Activated CD8-positive, alpha-beta memory T cell treated with anti-CD3 and anti-CD28 coated beads for 24 hours (primary cell): ENCODE measurements at regions not wholly inside any gene's neighbourhood (a gene's known extent, or its start where the extent isn't known, plus 50 kb on each side); places are given as distances from the start of the nearest gene placed in this dataset.
"Not testable (repeated sequence)": the region's sequence is repeated elsewhere in the genome, so short reads cannot be mapped to it uniquely, and the experiment has no call there.

ENCODE experiments used
- DNase-seq: peaks from one replicate; pipeline ENCODE4 v3.0.0-alpha.2; 2020

DNA sequence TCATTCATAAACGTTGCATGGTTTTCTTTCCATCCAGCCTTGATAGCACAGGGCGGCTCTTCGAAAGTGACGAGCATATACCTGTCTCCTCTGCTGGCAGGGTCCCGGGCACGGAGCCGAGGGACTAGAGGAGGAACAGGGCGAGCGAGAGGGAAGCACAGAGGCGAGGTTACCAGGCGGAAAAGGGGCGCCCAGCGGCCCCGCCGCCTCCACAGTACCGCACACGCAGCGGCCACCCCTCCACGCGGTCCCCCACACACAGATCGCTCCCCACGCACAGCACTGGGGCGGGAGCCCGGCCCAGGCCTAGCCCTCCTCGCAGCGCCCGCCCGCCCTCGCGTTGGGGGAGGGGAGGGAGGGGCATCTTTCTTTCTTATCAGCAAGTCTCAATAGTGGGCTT is 296.6 kb upstream of the DAB2 start:
- no peak for DNase-seq

DNA sequence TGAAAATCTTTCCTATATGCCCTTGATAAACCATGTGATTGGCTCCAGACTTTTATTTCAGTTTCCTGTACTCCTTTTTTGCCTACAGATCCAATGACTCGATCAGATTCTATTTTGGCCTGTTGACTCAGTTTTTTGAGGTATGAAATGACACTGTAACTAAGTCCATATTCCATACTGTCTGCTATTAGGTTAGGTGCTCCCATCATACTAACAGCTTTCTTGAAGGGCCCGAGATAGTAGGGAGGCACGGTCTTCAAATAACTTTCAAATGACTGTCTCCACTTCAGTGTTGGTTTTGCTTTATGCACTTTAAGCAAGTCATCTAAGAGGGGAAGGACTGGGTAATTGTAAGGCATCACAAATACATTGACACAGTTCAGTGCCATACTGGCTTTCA is 295.4 kb upstream of the DAB2 start:
- no peak for DNase-seq

DNA sequence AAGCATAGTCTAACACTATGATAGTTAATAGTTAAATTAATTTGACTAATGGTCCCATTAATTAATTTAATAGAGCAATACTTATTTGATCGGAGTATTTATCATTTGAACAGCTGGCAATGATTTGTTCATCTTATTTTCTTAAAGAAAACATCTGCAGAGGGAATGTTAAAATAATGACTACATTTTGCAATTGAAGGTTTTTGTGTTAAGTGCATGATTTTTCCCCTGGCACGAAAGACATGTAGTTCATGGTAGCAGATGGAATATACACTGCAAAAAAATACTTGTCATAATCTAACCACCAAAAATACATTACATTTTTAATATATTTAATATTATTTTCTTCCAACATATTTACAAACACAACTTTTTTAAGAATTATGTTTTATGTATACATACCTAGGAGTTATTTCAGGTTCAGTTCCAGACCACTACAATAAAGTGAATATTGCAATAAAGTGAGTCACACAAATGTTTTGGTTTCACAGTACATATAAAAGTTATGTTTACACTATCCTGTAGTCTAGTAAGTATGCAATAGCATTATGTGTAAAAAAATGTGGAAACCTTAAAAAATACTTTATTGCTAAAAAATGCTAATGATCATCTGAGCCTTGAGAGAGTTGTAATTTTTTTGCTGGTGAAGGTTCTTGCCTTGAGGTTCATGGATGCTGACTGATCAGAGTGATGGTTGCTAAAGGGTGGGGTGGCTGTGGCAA is 292.6 kb upstream of the DAB2 start:
- DNase-seq, result no peak

DNA sequence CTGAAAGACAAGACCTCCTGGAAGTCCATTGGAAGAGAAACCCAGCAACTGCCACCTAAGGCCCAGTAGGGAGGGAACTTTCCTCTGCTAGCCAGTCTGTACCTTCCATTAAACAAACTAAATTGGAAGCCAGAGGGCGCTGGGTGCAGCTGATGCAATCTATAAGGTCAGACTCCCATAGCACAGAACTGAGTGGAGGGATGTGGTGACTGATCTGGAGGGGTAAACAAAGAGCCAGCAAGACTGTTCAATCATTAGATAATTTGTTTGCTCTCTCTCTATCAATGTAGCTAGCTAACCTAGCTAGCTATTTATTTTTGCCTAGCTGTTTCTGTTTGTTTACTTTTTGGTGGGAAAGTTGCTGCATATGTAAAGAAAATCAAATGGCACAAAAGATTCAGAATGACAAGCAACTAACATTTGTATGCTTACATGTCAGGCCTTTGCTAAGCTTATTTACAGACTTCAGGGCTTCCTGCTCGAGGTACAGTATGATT is 291.8 kb upstream of the DAB2 start:
- no peak for DNase-seq

DNA sequence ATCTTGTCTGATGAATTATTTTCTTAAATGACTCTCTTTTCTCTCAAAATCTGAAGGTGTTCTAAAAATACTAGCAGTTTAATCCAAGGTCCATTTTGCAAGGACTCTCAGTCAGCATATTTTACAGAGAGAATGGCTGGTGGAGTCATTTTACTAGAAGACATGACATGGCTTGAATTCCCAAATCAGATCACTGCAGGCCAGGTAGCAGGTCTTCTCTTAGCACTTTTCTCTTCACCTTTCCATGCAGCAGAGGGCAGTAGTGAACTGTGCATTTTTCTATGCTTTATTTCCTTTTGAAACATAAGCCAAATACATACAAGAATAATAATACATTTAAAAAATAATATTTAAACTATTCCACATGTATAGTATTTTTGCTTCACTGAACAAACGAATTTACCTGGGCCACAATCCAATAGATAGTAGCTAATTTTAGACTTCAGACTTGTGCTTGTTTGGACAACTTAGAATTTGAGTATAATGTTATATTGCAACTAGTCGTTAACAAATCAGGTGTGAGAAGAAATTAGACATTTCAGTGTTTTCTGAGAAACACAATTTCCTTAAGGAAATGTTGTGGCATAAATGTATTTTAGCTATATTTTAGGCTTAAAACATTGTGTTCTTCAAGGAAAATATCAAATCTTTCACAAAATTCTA is 289.4 kb upstream of the DAB2 start:
- DNase-seq, result peak; percentile 58

DNA sequence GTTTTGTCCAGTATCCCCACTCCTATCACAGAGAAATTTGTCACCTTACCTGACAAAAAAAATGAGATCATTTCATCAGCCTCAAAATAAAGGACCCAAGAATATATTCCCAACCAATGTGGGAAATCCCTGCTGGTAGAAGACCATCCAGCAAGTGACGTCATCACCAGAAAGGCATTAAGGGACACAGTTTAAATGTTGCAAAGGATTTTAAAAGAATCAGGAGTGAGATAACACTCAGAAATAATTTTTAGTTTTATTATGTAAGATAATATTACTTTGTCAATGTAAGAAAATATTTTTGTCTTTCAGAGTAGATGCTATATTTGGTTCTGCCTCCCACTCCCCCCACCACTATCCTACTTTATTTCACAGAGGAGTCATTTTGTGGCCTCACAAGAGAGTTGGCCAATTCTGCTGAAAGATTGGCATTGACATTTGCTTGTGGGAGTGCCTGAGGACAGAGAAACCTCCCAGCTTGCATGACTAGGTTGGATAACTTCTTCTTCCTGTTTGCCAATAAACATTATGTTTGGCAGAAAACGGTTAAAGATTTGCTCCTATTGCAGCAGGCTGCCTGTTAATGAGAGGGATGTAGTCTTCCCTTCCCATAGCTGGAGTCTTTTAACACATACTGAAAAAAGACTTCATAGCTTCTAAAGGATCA is 288.6 kb upstream of the DAB2 start:
- no peak for DNase-seq

DNA sequence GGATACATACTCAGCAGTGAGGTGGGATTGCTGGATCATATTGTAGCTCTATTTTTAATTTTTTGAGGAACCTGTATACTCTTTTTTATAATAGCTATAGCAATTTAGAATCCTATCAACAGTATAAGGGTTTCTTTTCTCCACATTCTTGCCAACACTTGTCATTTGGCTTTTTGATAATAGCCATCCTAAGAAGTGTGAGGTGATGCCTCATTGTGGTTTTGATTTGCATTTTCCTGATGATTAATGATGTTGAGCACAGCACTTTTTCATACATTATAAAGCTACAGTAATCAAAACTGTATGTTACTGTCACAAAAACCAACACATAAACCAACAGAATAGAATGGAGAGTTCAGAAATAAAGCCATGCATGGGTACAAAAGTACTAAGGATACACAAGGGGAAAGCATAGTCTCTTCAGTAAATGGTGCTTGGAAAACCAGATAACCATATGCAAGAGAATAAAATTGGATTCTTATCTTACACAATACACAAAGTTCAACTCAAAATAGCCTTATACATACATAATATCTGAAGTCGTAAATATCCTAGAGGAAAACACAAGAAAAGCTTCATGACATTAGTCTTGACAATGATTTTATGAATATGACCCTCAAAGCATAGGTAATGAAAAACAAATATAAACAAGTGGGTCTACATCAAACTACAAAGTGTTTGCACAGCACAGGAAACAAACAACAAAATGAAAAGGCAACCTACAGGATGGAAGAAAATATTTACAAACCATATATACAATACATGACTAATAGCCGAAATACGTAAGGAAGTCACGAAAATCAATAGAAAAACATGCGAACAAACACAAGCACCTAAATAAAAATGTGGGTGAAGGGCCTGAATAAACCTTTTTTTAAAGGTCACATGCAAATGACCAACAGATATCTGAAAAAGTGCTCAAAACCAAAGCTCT is 287.8 kb upstream of the DAB2 start:
- DNase-seq, result no peak

DNA sequence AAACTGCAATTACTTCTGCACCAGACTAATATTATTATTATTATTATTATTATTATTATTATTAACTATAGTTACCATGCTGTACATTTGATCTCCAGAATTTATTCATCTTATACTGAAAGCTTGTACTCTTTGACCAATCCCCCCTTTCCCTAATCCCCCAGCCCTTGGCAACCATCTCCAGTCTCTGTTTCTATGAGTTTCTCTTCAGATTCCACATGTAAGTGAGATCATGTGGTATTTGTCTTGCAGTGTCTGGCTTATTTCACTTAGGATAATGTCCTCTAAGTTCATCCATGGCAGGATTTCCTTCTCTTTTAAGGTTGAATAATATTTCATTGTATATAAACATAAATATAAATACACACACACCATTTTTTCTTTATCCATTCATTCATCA is 287.0 kb upstream of the DAB2 start:
- DNase-seq, result no peak

DNA sequence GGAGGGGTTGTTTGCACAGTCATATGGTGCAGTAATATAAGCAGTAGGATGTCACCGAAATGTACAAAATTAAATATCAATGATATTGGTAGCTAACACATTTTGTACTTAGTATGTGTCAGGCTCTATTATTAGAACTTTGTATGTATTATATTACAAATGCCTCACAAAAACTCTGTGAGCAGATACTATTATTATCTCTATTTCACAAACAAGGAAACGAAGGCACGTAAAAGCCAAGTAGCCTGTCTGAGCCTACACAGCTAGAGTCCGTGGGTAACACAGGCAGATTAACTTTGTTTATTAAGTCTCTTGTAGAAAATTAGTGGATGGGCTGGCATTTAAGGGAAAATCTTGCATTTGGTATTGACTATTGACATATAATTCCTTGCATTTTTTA is 284.3 kb upstream of the DAB2 start:
- no peak for DNase-seq

DNA sequence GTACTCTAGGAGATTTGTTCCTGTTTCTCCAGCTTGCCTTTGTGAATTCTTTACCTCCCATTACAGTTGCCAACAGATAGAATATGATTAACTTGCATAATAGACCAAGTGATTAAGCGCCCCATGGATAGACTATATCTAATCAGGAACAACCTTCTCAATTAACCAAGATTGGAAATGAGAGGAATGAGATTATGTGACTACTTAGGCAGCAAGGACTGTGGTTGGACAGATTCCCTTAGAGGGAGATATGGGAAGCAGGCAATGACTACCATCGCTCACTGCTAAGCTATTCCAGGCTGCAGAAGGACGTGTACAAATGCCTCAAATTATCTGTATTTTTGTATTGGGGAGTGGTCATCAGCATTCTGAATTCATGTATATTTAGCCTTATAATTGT is 278.1 kb upstream of the DAB2 start:
- no peak for DNase-seq

DNA sequence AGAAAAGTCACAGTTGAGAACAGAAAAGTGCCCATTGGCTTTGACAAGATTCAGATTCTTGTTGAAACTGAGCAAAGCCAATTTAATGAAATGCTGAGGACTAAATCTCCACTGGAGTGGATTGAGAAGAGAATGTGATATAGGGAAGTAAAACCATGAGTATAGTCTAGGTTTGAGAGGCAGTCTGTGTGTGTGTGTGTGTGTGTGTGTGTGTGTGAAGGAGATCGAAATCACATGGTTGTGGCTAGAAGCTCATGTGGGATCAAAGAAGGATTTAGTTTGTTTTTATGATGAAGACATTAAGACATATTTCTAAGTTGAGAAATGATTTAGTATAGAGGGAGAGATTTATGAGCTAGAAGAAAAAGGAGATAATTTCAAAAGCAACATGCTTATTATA is 275.7 kb upstream of the DAB2 start:
- no peak for DNase-seq

DNA sequence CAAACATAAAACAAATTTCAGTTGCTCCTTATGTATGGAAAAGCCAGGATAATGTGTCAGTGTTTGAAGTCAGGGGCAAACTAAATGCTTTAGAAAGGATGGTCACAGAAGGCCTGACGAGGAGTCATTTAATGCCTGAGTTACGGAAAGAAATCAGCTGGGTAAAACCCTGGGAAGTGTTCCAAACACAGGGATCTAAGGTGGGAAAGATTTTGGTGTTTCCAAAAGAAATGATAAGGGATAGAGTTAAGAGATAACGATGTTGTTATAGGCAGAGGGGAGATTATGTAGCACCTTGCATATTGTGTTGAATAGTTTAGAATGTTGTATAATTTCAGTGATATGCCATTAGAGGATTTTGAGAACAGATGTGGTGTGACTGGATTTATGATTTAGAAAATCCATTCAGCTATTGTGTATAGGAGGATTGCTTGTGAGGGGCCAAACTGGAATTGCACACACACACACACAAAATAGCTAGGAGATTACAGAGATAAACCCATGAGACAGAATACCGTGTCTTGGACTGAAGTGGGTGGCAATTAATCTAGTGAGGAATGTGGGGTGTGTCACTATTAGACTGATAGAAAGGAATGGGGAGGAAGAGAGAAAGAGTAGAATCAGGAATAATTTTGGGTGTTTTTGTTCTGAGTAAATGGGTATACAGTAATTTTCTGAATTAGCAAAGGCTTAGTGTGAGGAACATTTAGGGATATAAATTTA is 274.2 kb upstream of the DAB2 start:
- DNase-seq, result no peak

DNA sequence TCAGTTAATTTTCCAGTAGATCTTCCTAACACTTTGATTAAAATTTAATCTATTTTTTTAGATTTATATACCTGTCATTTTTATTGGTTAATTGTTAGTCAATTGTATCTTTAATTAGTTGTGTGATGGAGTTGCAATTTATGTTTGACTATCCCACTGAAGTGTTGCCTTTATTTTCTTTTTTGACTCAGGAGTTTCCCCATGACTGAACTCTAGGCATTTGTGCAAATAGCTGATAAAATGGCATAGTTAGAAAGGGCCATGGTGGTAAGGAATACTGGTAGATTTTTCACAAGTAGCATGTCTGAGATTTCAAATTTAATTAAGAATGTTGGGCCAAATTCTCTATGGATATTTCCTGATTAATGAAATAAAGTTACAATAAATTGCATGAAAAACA is 273.1 kb upstream of the DAB2 start:
- DNase-seq, result no peak

DNA sequence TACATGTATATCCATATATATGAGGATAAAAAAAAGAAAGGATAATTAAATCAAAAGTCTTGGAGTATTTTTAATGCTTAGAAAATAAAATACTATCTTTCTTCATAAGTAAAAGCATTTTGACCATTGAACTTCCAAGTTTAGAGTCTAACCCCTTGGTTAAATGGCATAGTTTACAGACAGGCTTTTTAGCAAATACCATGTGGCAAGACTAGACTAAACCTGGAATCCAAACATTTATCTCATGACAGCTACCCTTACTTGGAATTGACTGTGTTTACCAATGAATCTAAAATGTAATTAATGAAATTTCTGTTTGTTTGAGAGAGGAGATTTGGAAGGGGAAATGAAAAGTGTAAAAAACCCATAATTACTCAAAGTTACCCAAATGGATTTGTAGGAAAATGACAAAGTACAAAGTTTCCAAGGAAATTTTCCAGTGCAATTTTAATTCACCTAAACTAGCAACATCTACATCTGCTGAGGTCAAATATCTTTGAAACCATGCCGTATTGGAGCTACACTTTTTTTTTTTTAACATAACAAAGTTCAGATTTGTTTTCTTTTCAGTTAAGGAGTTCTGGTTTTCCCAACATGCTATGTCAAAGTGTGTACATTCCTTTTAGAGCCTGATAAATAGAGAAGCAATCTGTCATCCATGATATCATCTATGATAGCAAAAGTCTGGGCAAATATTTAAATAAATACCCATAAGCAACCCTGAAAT is 272.1 kb upstream of the DAB2 start:
- DNase-seq, result no peak

DNA sequence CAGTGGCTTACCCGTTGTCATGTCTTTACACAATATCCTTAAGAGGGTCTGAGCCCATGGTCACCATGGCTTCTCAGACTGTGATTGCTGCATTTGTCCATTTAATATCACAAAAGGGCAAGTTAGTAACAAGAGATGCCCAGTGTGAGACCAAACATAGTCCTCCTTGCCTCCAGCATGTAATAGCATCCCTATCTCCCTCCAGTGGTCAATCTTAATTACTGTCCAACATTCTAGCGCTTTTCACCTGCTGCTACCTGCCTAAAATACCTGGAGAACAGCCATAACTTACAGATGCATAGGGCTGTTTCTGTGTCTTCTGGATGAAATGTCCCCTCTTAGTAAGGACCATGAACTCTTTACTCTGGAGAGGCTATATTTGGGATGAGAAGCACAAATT is 267.2 kb upstream of the DAB2 start:
- no peak for DNase-seq

DNA sequence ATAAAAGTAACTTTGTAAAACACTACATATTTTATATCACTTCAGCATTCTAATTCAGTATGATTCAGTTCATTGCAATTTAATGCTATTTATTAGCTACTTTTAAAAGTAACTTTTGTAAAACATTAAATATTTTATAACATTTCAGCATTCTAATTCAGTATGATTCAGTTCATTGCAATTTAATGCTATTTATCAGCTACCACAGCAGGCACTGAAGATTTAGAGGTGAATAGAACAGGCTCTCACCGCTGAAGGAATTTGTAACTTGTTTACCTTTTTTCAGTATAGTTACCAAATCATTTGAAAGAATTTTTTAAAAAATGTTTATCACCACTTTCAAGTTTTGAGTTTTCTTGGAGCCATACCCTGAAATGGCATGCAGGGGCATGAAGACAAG is 266.4 kb upstream of the DAB2 start:
- no peak for DNase-seq

DNA sequence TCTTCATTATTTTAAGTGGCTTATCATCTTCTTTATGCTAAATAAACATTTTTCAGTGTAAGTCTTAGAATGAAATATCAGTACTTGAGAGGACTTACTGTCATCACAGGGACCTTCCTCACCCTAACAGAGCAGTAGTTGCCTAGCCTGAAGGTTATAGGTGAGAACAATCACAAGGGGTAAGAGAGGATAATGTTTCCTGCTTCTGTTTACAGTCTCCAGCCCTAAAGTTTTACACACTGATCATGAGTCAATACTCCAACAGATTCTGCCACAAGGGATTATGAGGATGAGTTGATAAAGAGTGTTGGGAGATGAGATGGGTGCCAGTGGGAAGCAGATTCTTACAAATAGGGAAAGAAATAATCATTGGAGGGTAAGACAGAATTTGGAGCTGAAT is 265.1 kb upstream of the DAB2 start:
- DNase-seq, result no peak

DNA sequence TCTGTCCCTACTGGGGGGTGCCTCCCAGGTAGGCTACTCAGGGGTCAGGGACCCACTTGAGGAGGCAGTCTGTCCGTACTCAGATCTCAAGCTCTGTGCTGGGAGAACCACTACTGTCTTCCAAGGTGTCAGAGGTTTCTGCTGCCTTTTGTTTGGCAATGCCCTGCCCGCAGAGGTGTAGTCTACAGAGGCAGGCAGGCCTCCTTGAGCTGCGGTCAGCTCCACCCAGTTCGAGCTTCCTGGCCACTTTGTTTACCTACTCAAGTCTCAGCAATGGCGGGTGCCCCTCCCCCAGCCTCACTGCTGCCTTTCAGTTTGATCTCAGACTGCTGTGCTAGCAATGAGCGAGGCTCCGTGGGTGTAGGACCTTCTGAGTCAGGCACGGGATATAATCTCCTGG is 263.1 kb upstream of the DAB2 start:
- not testable (repeated sequence) for DNase-seq

DNA sequence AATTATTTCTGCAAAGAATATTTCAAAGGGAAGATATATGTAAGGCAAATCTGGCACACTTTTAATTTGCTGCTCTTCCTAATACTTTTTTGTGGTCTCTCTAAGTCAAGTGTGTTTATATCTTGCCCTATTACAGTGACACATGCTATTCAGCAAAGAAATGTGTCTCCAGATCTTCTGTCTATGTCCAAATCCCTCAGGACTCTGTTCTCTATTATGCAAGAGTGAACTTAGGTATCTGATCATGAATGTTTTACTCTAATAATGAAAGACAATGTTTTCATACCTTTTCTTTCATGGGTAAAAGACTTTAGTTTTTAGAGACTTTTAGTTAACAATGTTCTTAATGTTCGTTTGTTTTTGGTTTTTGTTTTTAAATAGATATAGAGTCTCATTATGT is 255.4 kb upstream of the DAB2 start:
- DNase-seq, result no peak

DNA sequence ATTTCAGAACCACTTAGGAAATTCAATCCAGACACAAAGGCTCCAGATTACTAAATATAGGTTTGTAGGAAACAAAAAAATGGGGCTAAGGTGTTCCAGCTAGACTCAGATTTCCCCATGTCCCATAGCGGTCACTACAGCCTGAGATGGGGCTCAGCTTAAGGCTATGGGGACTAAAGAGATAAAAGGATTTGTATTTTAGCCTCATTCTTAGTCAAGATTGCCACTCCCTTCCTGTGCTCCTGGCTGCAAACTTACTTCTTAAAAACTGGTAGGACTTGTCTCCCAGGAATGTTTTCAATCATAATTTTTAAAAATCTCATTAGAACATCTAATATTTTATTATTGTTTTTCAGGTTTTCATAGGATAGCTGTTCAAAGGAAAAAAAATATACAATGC is 253.8 kb upstream of the DAB2 start:
- DNase-seq, result no peak

DNA sequence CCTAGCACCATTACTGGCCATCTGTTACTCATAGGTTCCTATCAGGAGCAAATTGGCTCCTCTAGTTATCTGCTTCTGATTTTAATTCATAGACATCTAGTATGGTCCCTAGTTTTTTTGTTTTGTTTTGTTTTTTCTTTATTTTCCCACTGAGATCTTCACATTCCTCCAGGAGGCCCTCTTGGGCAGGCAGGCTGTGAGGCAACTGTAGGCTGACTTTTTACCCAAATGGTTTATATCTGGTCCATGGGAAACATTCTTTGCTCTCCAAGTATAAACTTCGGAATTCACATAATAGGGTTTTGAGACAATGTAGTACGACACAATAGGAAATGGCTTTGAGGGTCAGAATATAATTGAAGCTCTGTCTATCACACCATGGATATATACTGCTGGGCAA is 250.9 kb upstream of the DAB2 start:
- no peak for DNase-seq
